GM12864 (cell line): ENCODE measurements at regions not wholly inside any gene's neighbourhood (a gene's known extent, or its start where the extent isn't known, plus 50 kb on each side); places are given as distances from the start of the nearest gene placed in this dataset.

Experiments used
- DNase-seq: peaks from one replicate; pipeline ENCODE4 v3.0.0-alpha.2; 2011; ENCODE audit warnings: low read depth
- H3K4me3 ChIP-seq: 2 replicates; pipeline ENCODE4 v1.5.1; 2011; ENCODE audit warnings: mild to moderate bottlenecking, low read depth, low read length, control low read depth
- CTCF ChIP-seq: IDR thresholded peaks from 2 replicates; pipeline ENCODE4 v1.5.1; 2011; ENCODE audit warnings: low read depth, mild to moderate bottlenecking, moderate library complexity, low read length, control low read depth, inconsistent platforms; ENCODE audit errors: missing control alignments

- no peak for DNase-seq
- no peak overlapping the region for H3K4me3 ChIP-seq
- no peak for TF ChIP-seq CTCF
These were observed 474.5 kb downstream of the LRRC70 start for GRCh38 chr5:63053019-63053638.

GRCh38 chr5:63050916-63051315, 472.3 kb downstream of the LRRC70 start:
- DNase-seq, result no peak
- no peak overlapping the region for H3K4me3 ChIP-seq
- no peak for TF ChIP-seq CTCF

GRCh38 chr5:63049935-63050334, 471.3 kb downstream of the LRRC70 start:
- DNase-seq, result no peak
- no peak for TF ChIP-seq CTCF

GRCh38 chr5:63043792-63044191, 465.2 kb downstream of the LRRC70 start:
- DNase-seq, result no peak
- no peak for TF ChIP-seq CTCF
- no peak overlapping the region for H3K4me3 ChIP-seq

More at GRCh38 chr5:63049935-63050334, 471.3 kb downstream of the LRRC70 start:
- no peak overlapping the region for H3K4me3 ChIP-seq

GRCh38 chr5:63032343-63032742, 453.7 kb downstream of the LRRC70 start:
- TF ChIP-seq CTCF, result no peak
- no peak overlapping the region for H3K4me3 ChIP-seq
- DNase-seq, result no peak

GRCh38 chr5:63029891-63030290, 451.3 kb downstream of the LRRC70 start:
- DNase-seq, result no peak
- TF ChIP-seq CTCF, result no peak
- no peak overlapping the region for H3K4me3 ChIP-seq

GRCh38 chr5:63025679-63026078, 447.1 kb downstream of the LRRC70 start:
- TF ChIP-seq CTCF, result no peak
- H3K4me3 ChIP-seq, result no peak overlapping the region
- DNase-seq, result no peak
